OCI-LY1 (cell line): ENCODE measurements at regions not wholly inside any gene's neighbourhood (a gene's known extent, or its start where the extent isn't known, plus 50 kb on each side); places are given as distances from the start of the nearest gene placed in this dataset.

Source experiments
- EZH2 ChIP-seq: fragments of 200-600 bp; sonication (generic), shearing (Covaris generic); IDR thresholded peaks from 2 replicates; pipeline ENCODE4 v1.8.0; 2017; ENCODE audit warnings: borderline replicate concordance, mixed run types, mild to moderate bottlenecking, antibody characterized with exemption, low read length, moderate library complexity, mixed read lengths
- TF ChIP-seq, protein P1 (sequence below): fragments of 200-600 bp; sonication (generic), shearing (Covaris generic); IDR thresholded peaks from 2 replicates; pipeline ENCODE4 v1.5.1; 2017; ENCODE audit warnings: mild to moderate bottlenecking, antibody characterized with exemption, low read length, moderate library complexity, mixed read lengths

DNA sequence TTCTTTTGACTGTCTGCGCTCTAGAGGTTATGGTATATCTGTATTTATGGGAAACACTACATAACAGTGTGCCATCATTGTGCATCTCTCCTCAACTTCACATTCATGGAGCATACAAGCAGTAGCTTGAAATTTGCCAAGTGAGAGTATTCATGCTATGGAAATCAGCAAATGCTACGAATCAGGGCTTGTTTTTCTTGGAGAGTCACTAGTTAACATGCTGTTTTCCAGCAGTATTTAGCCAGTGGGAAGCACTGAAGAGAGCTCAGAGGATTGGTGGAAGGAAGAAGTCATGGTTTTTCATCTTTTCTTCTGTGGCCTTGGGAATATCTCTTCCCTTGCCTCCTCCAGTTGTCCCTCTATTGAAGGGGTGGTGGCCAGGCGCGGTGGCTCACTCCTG is 303.0 kb downstream of the PSAT1 start:
- TF ChIP-seq, protein P1, sequence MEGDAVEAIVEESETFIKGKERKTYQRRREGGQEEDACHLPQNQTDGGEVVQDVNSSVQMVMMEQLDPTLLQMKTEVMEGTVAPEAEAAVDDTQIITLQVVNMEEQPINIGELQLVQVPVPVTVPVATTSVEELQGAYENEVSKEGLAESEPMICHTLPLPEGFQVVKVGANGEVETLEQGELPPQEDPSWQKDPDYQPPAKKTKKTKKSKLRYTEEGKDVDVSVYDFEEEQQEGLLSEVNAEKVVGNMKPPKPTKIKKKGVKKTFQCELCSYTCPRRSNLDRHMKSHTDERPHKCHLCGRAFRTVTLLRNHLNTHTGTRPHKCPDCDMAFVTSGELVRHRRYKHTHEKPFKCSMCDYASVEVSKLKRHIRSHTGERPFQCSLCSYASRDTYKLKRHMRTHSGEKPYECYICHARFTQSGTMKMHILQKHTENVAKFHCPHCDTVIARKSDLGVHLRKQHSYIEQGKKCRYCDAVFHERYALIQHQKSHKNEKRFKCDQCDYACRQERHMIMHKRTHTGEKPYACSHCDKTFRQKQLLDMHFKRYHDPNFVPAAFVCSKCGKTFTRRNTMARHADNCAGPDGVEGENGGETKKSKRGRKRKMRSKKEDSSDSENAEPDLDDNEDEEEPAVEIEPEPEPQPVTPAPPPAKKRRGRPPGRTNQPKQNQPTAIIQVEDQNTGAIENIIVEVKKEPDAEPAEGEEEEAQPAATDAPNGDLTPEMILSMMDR = no peak
- no peak for TF ChIP-seq EZH2
